GM18861 (cell line): ENCODE measurements at regions not wholly inside any gene's neighbourhood (a gene's known extent, or its start where the extent isn't known, plus 50 kb on each side); places are given as distances from the start of the nearest gene placed in this dataset.
"Not testable (repeated sequence)": the region's sequence is repeated elsewhere in the genome, so short reads cannot be mapped to it uniquely, and the experiment has no call there.

ENCODE experiments used
- ATAC-seq: cut with Tn5 transposase; IDR thresholded peaks from one replicate; pipeline ENCODE4 v1.9.1; 2021; ENCODE audit not compliant: unreplicated experiment

- not testable (repeated sequence) for ATAC-seq
Measured at GRCh38 chr6:67920040-67920439, 715.0 kb upstream of the ADGRB3 start.

GRCh38 chr6:67916399-67916798, 718.7 kb upstream of the ADGRB3 start:
- ATAC-seq = no peak

- ATAC-seq = no peak
Measured at GRCh38 chr6:67914419-67914818, 720.7 kb upstream of the ADGRB3 start.

- ATAC-seq = no peak
Measured at GRCh38 chr6:67909354-67909753, 725.7 kb upstream of the ADGRB3 start.

GRCh38 chr6:67908379-67908778, 726.7 kb upstream of the ADGRB3 start:
- no peak for ATAC-seq

DNA sequence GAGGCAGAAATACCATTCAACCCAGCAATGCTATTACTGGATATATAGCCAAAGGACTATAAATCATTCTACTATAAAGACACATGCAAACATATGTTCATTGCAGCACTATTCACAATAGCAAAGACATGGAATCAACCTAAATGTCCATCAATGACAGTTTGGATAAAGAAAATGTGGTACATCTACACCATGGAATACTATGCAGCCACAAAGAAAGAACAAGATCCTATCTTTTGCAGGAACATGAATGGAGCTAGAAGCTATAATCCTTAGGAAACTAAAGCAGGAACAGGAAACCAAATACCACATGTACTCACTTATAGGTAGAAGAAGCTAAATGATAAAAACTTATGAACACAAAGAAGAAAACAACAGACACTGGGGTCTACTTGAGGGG, 730.3 kb upstream of the ADGRB3 start:
- not testable (repeated sequence) for ATAC-seq

DNA sequence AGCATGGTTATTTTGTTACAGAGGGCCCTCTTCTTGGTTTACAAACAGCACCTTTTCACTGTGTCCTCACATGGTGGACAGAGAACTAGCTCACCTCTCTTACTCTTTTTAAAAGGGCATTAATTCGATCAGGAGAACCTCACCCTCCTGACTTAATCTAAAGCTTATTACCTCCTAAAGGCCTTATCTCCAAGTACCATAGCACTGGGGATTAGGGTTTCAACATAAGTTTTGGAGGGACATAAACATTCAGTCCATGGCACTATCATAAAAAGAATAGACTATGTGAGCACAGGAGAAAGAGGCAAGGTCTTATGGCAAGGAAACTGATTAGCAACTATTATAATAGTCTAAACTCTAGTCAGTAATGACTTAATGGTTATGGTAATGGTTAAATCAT, 736.2 kb upstream of the ADGRB3 start:
- no peak for ATAC-seq

GRCh38 chr6:67897998-67898607, 737.0 kb upstream of the ADGRB3 start:
- no peak for ATAC-seq

DNA sequence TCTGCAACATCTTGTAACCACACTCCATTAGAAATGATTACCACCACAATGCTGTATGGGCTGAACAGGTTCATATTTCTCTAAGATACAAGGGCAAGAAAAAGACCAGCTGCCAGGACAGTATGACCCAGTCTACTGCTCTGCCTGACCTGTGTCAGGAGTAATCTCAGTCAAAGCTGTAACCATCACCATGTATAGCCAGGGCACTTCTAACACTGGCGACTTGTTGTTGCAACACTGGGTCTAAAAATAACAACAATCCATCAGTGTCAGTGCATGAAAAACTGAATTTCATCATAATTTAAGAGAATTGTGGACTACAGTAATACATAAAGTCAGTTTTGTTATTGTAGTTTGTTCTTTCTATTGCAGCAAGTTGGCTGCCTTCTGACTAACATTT, 738.6 kb upstream of the ADGRB3 start:
- no peak for ATAC-seq

DNA sequence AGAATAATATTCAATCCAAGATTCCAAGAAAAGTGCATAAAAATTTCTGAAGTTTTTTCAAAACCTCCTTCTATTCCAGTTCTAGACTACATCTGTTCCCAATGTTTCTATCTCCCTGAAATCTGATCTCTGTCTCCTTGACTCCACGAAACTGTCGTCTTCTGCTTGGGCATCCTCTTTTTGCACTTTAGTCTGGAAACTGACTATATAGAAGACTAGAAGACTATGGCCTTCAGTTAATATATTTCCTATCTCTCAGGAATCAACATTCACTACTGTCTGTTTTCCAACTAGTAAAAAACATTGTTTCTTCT, 745.4 kb upstream of the ADGRB3 start:
- no peak for ATAC-seq

GRCh38 chr6:67888886-67889681, 746.0 kb upstream of the ADGRB3 start:
- no peak for ATAC-seq

GRCh38 chr6:67888546-67888885, 746.6 kb upstream of the ADGRB3 start:
- no peak for ATAC-seq

- no peak for ATAC-seq
Measured at GRCh38 chr6:67887747-67888545, 747.1 kb upstream of the ADGRB3 start.

- ATAC-seq = no peak
Measured at GRCh38 chr6:67887419-67887746, 747.7 kb upstream of the ADGRB3 start.

- ATAC-seq = no peak
Measured at GRCh38 chr6:67886840-67887292, 748.2 kb upstream of the ADGRB3 start.

- no peak for ATAC-seq
Measured at GRCh38 chr6:67886036-67886707, 748.9 kb upstream of the ADGRB3 start.

GRCh38 chr6:67885081-67886033, 749.7 kb upstream of the ADGRB3 start:
- no peak for ATAC-seq

- no peak for ATAC-seq
Measured at GRCh38 chr6:67884442-67884841, 750.6 kb upstream of the ADGRB3 start.

- ATAC-seq = no peak
Measured at GRCh38 chr6:67883500-67884366, 751.3 kb upstream of the ADGRB3 start.
